BE2C (cell line): ENCODE measurements at regions not wholly inside any gene's neighbourhood (a gene's known extent, or its start where the extent isn't known, plus 50 kb on each side); places are given as distances from the start of the nearest gene placed in this dataset.

ENCODE experiments used
- DNase-seq: peaks from one replicate; pipeline ENCODE4 v3.0.0-alpha.2; 2020
- H3K27me3 ChIP-seq: fragments of 250-450 bp; sonication (Bioruptor Pico); 2 replicates; pipeline ENCODE4 v1.5.1; 2020; ENCODE audit warnings: mild to moderate bottlenecking
- H3K36me3 ChIP-seq: fragments of 250-450 bp; sonication (Bioruptor Pico); 2 replicates; pipeline ENCODE4 v1.5.1; 2020; ENCODE audit warnings: mild to moderate bottlenecking
- H3K4me1 ChIP-seq: fragments of 250-450 bp; sonication (Bioruptor Pico); 2 replicates; pipeline ENCODE4 v1.5.1; 2020
- H3K4me3 ChIP-seq: 2 replicates; pipeline ENCODE4 v1.5.1; 2011; ENCODE audit warnings: low read depth, low read length
- H3K9me3 ChIP-seq: fragments of 250-450 bp; sonication (Bioruptor Pico); 2 replicates; pipeline ENCODE4 v1.5.1; 2020
- TF ChIP-seq, protein P1 (sequence below): IDR thresholded peaks from 2 replicates; pipeline ENCODE4 v1.5.1; 2012; ENCODE audit warnings: mild to moderate bottlenecking, low read depth, low read length

DNA sequence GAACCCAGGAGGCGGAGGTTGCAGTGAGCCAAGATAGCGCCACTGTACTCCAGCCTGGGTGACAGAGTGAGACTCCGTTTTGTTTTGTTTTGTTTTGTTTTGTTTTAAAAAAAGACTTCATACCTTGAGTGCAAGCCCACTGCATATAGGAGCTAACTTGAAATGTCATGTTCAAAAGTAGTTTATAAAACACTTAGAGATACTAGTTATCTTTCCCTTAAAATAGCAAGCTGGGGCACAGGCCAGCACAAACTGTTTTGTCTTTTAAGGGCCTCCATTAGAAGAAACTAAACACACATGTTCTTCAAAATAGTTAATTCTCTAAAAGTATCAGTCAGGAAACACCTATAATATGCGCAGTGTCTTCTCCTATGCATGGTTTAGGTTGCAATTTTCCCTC is 505.1 kb upstream of the TMPRSS15 start:
- no peaks in the 10 kb centered on the region; the same call in 1 of the 2 replicates for H3K36me3 ChIP-seq
- no peak for DNase-seq
- TF ChIP-seq, protein P1, sequence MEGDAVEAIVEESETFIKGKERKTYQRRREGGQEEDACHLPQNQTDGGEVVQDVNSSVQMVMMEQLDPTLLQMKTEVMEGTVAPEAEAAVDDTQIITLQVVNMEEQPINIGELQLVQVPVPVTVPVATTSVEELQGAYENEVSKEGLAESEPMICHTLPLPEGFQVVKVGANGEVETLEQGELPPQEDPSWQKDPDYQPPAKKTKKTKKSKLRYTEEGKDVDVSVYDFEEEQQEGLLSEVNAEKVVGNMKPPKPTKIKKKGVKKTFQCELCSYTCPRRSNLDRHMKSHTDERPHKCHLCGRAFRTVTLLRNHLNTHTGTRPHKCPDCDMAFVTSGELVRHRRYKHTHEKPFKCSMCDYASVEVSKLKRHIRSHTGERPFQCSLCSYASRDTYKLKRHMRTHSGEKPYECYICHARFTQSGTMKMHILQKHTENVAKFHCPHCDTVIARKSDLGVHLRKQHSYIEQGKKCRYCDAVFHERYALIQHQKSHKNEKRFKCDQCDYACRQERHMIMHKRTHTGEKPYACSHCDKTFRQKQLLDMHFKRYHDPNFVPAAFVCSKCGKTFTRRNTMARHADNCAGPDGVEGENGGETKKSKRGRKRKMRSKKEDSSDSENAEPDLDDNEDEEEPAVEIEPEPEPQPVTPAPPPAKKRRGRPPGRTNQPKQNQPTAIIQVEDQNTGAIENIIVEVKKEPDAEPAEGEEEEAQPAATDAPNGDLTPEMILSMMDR = no peak
- no peak overlapping the region for H3K4me3 ChIP-seq
- H3K27me3 ChIP-seq = no peaks in the 10 kb centered on the region
- no peaks in the 10 kb centered on the region for H3K9me3 ChIP-seq
- no peaks in the 10 kb centered on the region for H3K4me1 ChIP-seq

- no peaks in the 10 kb centered on the region; the same call in 1 of the 2 replicates for H3K36me3 ChIP-seq
- no peak overlapping the region for H3K4me3 ChIP-seq
- no peaks in the 10 kb centered on the region for H3K27me3 ChIP-seq
- H3K9me3 ChIP-seq = no peaks in the 10 kb centered on the region
- H3K4me1 ChIP-seq = peaks cover 8% of the 10 kb centered on the region
- no peak for DNase-seq
- TF ChIP-seq, protein P1 = no peak
These were observed 510.3 kb upstream of the TMPRSS15 start for GRCh38 chr21:18913914-18914313.

- Histone ChIP-seq H3K9me3 (no peaks in the 10 kb centered on the region), H3K36me3 (no peaks in the 10 kb centered on the region; the same call in 1 of the 2 replicates), H3K4me1 (peaks cover 8% of the 10 kb centered on the region), H3K27me3 (no peaks in the 10 kb centered on the region), H3K4me3 (no peak overlapping the region)
- no peak for DNase-seq
- TF ChIP-seq, protein P1 = no peak
These were observed 511.0 kb upstream of the TMPRSS15 start for GRCh38 chr21:18914570-18914969.

DNA sequence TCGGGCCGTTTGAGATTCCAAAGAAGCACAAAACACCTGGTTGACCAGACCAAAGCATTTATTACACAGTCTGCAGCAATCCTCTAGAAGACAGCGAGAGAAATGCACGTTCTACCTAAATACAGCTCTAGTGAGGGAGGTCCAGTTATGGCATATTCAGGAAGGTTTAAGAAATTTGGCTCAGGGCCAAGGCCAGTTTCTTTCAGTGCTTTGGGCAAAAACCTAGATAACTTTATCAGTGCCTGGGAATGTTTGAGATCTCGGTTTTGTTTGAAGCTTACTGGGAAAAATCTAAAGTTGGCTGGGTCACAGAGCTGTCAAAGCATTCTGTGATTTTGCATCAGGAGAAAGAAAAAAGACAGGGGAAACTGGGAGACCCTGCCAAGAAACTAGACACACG is 514.0 kb upstream of the TMPRSS15 start:
- TF ChIP-seq, protein P1 = no peak
- Histone ChIP-seq H3K4me3 (no peak overlapping the region), H3K36me3 (no peaks in the 10 kb centered on the region), H3K4me1 (peaks cover 8% of the 10 kb centered on the region), H3K9me3 (no peaks in the 10 kb centered on the region), H3K27me3 (no peaks in the 10 kb centered on the region)
- no peak for DNase-seq

DNA sequence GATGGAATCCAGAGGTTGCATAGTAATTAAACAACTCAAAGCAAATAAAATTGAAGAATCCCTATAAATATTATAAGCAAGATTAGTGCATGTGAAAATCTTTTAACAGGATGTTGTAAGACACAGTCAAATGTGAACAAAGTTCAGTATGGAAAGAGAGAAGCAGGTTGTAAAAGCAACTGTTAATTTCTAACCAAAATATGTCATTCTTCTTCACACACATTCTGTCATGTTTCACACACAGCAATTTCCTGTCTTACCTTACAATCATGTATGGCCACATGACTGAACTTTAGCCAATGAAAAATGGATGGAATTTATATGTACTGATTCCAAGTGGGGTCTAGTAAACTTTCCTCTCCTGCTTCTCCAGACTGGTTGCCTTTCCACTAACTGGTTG is 527.7 kb upstream of the TMPRSS15 start:
- no peak for DNase-seq
- no peaks in the 10 kb centered on the region for H3K9me3 ChIP-seq
- H3K4me3 ChIP-seq = no peak overlapping the region
- peaks cover 5% of the 10 kb centered on the region; the same call in 1 of the 2 replicates for H3K4me1 ChIP-seq
- TF ChIP-seq, protein P1 = no peak
- no peaks in the 10 kb centered on the region for H3K36me3 ChIP-seq
- H3K27me3 ChIP-seq = no peaks in the 10 kb centered on the region

- Histone ChIP-seq H3K9me3 (no peaks in the 10 kb centered on the region), H3K4me1 (peaks cover 5% of the 10 kb centered on the region), H3K36me3 (no peaks in the 10 kb centered on the region), H3K27me3 (no peaks in the 10 kb centered on the region), H3K4me3 (no peak overlapping the region)
- DNase-seq = no peak
- TF ChIP-seq, protein P1 = no peak
These were observed 533.8 kb upstream of the TMPRSS15 start for GRCh38 chr21:18937337-18937736.
